ENCODE measurements at regions not wholly inside any gene's neighbourhood (a gene's known extent, or its start where the extent isn't known, plus 50 kb on each side); places are given as distances from the start of the nearest gene placed in this dataset.

DNA sequence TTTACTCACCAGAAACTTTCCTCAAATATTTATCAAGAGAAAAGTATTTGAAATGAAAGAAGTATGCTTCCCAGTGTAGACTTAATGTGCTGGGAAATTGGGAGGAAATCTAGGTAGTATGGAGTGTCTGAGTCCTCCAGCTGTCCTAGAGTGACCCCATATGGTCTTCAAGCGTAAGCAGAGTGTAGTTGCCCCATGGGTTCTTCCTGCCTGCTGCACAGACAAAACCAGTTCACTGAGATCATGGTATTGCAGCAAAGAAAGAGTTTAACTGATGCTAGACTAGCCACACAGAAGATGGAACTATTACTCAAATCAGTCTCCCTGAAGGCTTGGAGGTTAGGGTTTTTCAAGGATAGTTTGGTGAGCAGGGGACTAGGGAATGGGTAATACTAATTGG, 114.9 kb upstream of the PRLR start:
- H3K4me3 ChIP-seq = no peak overlapping the region
- in situ Hi-C loops (cut with MboI) = no loop called here
- H3K27ac ChIP-seq = no peak overlapping the region
- H3K9me2 ChIP-seq (ENCODE audit: insufficient read depth) = no peaks in the 10 kb centered on the region
- H3K4me2 ChIP-seq (ENCODE audit: unreplicated experiment) = no peak overlapping the region
- no peaks in the 10 kb centered on the region for H3K27me3 ChIP-seq (replicated peaks; ENCODE audit: insufficient read depth)
- no peak for DNase-seq
- no peaks in the 10 kb centered on the region for H3F3A ChIP-seq (ENCODE audit: insufficient read depth)
- H3K9me3 ChIP-seq (ENCODE audit: low read depth) = no peaks in the 10 kb centered on the region
- no peak for TF ChIP-seq EZH2 (IDR thresholded peaks at IDR 0.05; ENCODE audit: insufficient read depth, poor library complexity, severe bottlenecking)
- no peak for TF ChIP-seq EZH2phosphoT487 (IDR thresholded peaks at IDR 0.05; ENCODE audit: insufficient read depth, low read depth)
- H2AFZ ChIP-seq = no peak overlapping the region
- no peak overlapping the region for H3K9ac ChIP-seq
- no peaks in the 10 kb centered on the region for H4K20me1 ChIP-seq (ENCODE audit: insufficient read depth)
- no peaks in the 10 kb centered on the region for H3K36me3 ChIP-seq (ENCODE audit: low read depth)
- H3K79me2 ChIP-seq (ENCODE audit: insufficient read depth) = no peaks in the 10 kb centered on the region
- no peaks in the 10 kb centered on the region for H3K4me1 ChIP-seq (ENCODE audit: insufficient read depth)
- WGBS, 2 experiments (ENCODE audit: low coverage in 1 of 2, low lambda C conversion rate in 2 of 2, missing lambda C conversion rate in 2 of 2) = 39 to 42% methylated on average over 1 of the region's 1 CpG

DNA sequence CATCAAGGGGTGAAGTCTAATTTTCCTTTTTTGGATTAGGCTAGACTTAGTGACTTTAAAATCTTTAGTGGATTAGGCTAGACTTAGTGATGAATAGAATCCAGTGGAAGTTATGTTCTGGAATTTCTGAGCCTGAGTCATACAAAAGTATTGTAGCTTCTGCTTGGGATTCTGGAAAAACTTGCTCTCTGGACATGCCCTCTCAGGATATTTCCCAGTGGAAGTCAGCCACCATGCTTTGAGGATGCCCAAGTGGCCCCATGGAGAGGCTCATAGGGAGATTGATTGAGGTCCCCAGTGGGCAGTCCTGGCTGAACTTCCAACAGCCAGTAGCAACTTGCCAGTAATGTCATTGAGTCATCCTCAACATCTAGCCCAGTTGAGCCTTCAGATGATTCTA, 112.4 kb upstream of the PRLR start:
- peak; percentile 13 for DNase-seq
- Histone ChIP-seq H3K9ac (no peak overlapping the region), H3K4me3 (no peak overlapping the region), H3K9me3 (ENCODE audit: low read depth) (no peaks in the 10 kb centered on the region), H2AFZ (no peak overlapping the region), H3F3A (ENCODE audit: insufficient read depth) (no peaks in the 10 kb centered on the region), H4K20me1 (ENCODE audit: insufficient read depth) (no peaks in the 10 kb centered on the region), H3K4me2 (ENCODE audit: unreplicated experiment) (no peak overlapping the region), H3K79me2 (ENCODE audit: insufficient read depth) (no peaks in the 10 kb centered on the region), H3K36me3 (ENCODE audit: low read depth) (no peaks in the 10 kb centered on the region), H3K27me3 (replicated peaks; ENCODE audit: insufficient read depth) (no peaks in the 10 kb centered on the region), H3K27ac (no peak overlapping the region), H3K9me2 (ENCODE audit: insufficient read depth) (no peaks in the 10 kb centered on the region), H3K4me1 (ENCODE audit: insufficient read depth) (no peaks in the 10 kb centered on the region)
- no peak for TF ChIP-seq EZH2phosphoT487 (IDR thresholded peaks at IDR 0.05; ENCODE audit: insufficient read depth, low read depth)
- in situ Hi-C loops (cut with MboI) = no loop called here

DNA sequence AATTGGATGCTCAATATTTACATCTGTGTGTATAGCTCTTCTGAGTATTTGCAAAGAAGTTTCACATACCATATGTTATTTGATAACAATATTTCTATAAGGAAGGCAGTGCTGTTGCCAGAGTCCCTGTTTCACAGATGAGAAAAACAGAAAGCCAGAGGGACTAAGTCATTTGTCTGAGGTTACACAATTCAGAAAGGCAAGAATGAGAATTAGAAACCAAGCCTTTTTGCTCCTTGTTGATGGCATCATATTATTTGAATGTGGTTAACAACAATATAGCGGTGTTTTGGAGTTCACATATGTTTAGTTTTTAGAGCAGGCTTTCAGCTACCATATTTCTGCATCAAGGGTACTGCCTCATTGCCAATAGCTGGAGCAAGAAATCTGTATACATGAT, 110.9 kb upstream of the PRLR start:
- DNase-seq = no peak
- in situ Hi-C loops (cut with MboI) = no loop called here
- Histone ChIP-seq H2AFZ (no peak overlapping the region), H3K9me3 (ENCODE audit: low read depth) (no peaks in the 10 kb centered on the region), H3K9me2 (ENCODE audit: insufficient read depth) (no peaks in the 10 kb centered on the region), H3K27me3 (replicated peaks; ENCODE audit: insufficient read depth) (no peaks in the 10 kb centered on the region), H3K36me3 (ENCODE audit: low read depth) (no peaks in the 10 kb centered on the region), H3K79me2 (ENCODE audit: insufficient read depth) (no peaks in the 10 kb centered on the region), H3F3A (ENCODE audit: insufficient read depth) (no peaks in the 10 kb centered on the region), H4K20me1 (ENCODE audit: insufficient read depth) (no peaks in the 10 kb centered on the region), H3K4me2 (ENCODE audit: unreplicated experiment) (no peak overlapping the region), H3K9ac (no peak overlapping the region), H3K4me3 (no peak overlapping the region), H3K27ac (no peak overlapping the region), H3K4me1 (ENCODE audit: insufficient read depth) (no peaks in the 10 kb centered on the region)
- 69 to 83% methylated on average over 1 of the region's 1 CpG for WGBS, 2 experiments (ENCODE audit: low coverage in 1 of 2, low lambda C conversion rate in 2 of 2, missing lambda C conversion rate in 2 of 2)
- no peak for TF ChIP-seq EZH2phosphoT487 (IDR thresholded peaks at IDR 0.05; ENCODE audit: insufficient read depth, low read depth)
- TF ChIP-seq EZH2 (IDR thresholded peaks at IDR 0.05; ENCODE audit: insufficient read depth, poor library complexity, severe bottlenecking) = no peak

DNA sequence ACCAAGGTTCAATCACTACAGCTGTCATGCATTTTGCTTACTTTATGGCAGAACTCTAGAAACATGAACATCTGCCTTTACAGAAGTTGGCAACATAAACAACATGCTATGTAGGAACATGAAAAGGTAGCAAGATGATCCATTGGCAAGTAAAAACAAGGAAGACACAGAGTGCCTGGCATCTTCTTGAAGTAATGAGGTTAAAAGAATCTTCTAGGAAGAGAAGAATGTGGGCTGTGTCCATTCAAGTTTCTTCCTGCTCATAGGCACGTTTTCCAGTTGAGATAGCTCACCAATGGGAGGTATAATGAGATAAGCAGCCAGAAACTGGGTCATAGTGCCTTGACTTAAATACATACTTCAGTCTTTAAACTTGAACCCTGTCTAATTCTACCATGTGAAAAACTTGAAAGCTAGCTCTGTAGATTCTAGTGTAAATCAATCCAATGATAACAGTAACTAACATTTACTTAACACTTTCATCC, 109.4 kb upstream of the PRLR start:
- no peaks in the 10 kb centered on the region for H3K4me1 ChIP-seq (ENCODE audit: insufficient read depth)
- no peaks in the 10 kb centered on the region for H3K27me3 ChIP-seq (replicated peaks; ENCODE audit: insufficient read depth)
- no peak overlapping the region for H3K4me3 ChIP-seq
- H4K20me1 ChIP-seq (ENCODE audit: insufficient read depth) = no peaks in the 10 kb centered on the region
- H3K4me2 ChIP-seq (ENCODE audit: unreplicated experiment) = no peak overlapping the region
- DNase-seq = no peak
- H3K79me2 ChIP-seq (ENCODE audit: insufficient read depth) = no peaks in the 10 kb centered on the region
- H3K27ac ChIP-seq = no peak overlapping the region
- WGBS, 2 experiments (ENCODE audit: low coverage in 1 of 2, low lambda C conversion rate in 2 of 2, missing lambda C conversion rate in 2 of 2) = 5 to 12% methylated on average over 1 of the region's 1 CpG
- H3F3A ChIP-seq (ENCODE audit: insufficient read depth) = no peaks in the 10 kb centered on the region
- H3K9me3 ChIP-seq (ENCODE audit: low read depth) = no peaks in the 10 kb centered on the region
- no peak overlapping the region for H3K9ac ChIP-seq
- H3K9me2 ChIP-seq (ENCODE audit: insufficient read depth) = no peaks in the 10 kb centered on the region
- H3K36me3 ChIP-seq (ENCODE audit: low read depth) = no peaks in the 10 kb centered on the region
- no peak overlapping the region for H2AFZ ChIP-seq
- in situ Hi-C loops (cut with MboI) = no loop called here
- no peak for TF ChIP-seq EZH2phosphoT487 (IDR thresholded peaks at IDR 0.05; ENCODE audit: insufficient read depth, low read depth)
- no peak for TF ChIP-seq EZH2 (IDR thresholded peaks at IDR 0.05; ENCODE audit: insufficient read depth, poor library complexity, severe bottlenecking)

DNA sequence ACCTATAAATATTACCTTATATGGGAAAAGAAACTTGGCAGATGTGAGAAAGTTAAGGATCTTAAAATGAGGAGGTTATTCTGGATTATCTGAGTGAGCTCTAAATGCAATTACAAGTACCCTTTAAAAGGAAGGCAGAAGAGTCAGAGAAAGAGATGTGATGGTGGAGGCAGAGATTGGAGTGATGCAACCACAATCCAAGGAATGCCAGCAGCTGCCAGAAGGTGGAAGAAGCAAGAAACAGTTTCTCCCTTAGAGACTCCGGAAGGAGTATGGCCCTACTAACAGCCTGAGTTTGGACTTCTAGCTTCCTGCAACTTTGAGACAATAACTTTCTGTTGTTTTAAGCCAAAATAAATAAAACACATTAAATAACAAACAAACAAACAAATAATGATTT, 108.7 kb upstream of the PRLR start:
- no peak overlapping the region for H2AFZ ChIP-seq
- no peak for DNase-seq
- in situ Hi-C loops (cut with MboI) = no loop called here
- no peak overlapping the region for H3K4me2 ChIP-seq (ENCODE audit: unreplicated experiment)
- H3K9ac ChIP-seq = no peak overlapping the region
- H3K9me2 ChIP-seq (ENCODE audit: insufficient read depth) = no peaks in the 10 kb centered on the region
- H3K79me2 ChIP-seq (ENCODE audit: insufficient read depth) = no peaks in the 10 kb centered on the region
- no peaks in the 10 kb centered on the region for H3K27me3 ChIP-seq (replicated peaks; ENCODE audit: insufficient read depth)
- no peaks in the 10 kb centered on the region for H3K4me1 ChIP-seq (ENCODE audit: insufficient read depth)
- no peak overlapping the region for H3K4me3 ChIP-seq
- no peak overlapping the region for H3K27ac ChIP-seq
- H4K20me1 ChIP-seq (ENCODE audit: insufficient read depth) = no peaks in the 10 kb centered on the region
- WGBS, 2 experiments (ENCODE audit: low coverage in 1 of 2, low lambda C conversion rate in 2 of 2, missing lambda C conversion rate in 2 of 2) = 68 to 71% methylated on average over 1 of the region's 1 CpG
- no peaks in the 10 kb centered on the region for H3K36me3 ChIP-seq (ENCODE audit: low read depth)
- H3K9me3 ChIP-seq (ENCODE audit: low read depth) = no peaks in the 10 kb centered on the region
- no peak for TF ChIP-seq EZH2phosphoT487 (IDR thresholded peaks at IDR 0.05; ENCODE audit: insufficient read depth, low read depth)
- no peak for TF ChIP-seq EZH2 (IDR thresholded peaks at IDR 0.05; ENCODE audit: insufficient read depth, poor library complexity, severe bottlenecking)
- H3F3A ChIP-seq (ENCODE audit: insufficient read depth) = no peaks in the 10 kb centered on the region
